ENCODE measurements at regions not wholly inside any gene's neighbourhood (a gene's known extent, or its start where the extent isn't known, plus 50 kb on each side); places are given as distances from the start of the nearest gene placed in this dataset.

- no peak overlapping the region for H3K4me3 Mint-ChIP-seq
- POLR2A ChIA-PET, result no interaction called here
- no peaks in the 10 kb centered on the region for H3K9me3 Mint-ChIP-seq
- CTCF ChIA-PET, result no interaction called here
- intact Hi-C loops (cut with micrococcal nuclease), result no loop called here
- ATAC-seq (ENCODE audit: low read depth), result no peak
- TF ChIP-seq CTCF (IDR thresholded peaks at IDR 0.05), result no peak
- DNase-seq, result no peak
- no peaks in the 10 kb centered on the region for H3K4me1 Mint-ChIP-seq
- no peaks in the 10 kb centered on the region for H3K36me3 Mint-ChIP-seq (ENCODE audit: low read depth)
- H3K27ac Mint-ChIP-seq, result no peak overlapping the region
- H3K27me3 Mint-ChIP-seq, result no peaks in the 10 kb centered on the region
Observed at GRCh38 chr1:58094221-58094620, 452.3 kb downstream of the OMA1 start.

DNA sequence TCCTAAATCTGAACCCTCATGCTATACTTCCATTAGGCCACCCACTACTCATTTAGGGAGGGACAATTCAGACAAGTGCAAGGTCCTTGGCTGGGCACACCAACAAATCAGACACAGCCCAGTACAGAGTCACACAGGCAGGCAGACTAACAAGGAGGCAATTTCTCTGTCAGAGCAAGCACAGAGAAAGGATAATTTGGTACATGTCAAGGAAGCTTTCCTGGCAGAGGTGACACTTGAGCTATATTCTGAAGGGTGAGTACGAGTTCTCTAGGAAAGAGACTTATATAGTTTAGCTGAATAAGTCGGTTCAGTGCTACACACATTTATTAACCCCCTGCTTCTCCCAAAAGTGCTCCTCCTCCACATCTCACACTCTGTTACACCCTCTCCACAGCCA, 455.9 kb downstream of the OMA1 start:
- no peaks in the 10 kb centered on the region for H3K9me3 Mint-ChIP-seq

DNA sequence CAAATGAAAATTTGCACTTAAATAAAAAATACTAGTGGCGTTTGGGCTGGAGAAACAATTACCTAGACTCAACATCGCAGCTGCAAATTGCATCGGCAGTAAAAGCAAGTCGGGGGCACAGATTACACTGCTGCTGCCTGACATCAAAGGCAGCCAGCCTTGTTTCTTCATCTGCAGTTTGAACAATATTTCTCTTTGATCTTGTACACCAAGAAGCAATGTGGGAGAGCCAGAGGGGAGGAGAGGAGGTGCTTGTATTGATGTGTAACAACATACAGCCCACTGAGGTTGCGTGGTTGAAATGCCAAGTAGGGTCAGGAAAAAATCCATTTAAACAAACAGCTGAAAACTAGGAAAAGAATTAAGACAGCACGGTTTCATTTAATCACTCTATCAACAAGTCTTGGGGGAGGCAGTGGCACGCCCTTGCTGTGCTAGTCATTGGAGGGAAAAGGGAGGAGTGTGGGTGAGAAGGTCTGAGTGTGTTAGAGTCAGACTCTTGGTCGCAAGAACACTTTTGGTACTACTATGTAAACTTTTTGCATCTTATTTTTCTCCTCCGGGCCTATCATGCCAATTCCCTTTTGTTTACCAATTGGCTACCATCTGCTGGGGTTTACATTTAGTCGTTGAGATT, 456.5 kb downstream of the OMA1 start:
- ChIA-PET POLR2A (no interaction called here), CTCF (no interaction called here)
- Mint-ChIP-seq H3K27me3 (peaks cover 8% of the 10 kb centered on the region), H3K36me3 (ENCODE audit: low read depth) (no peaks in the 10 kb centered on the region), H3K4me1 (no peaks in the 10 kb centered on the region), H3K4me3 (no peak overlapping the region), H3K9me3 (no peaks in the 10 kb centered on the region), H3K27ac (no peak overlapping the region)
- TF ChIP-seq CTCF (IDR thresholded peaks at IDR 0.05), result no peak
- intact Hi-C loops (cut with micrococcal nuclease), result no loop called here
- no peak for DNase-seq
- no peak for ATAC-seq (ENCODE audit: low read depth)

More for the DNA sequence above, 455.9 kb downstream of the OMA1 start:
- ATAC-seq (ENCODE audit: low read depth) (no peak), DNase-seq (no peak)
- Mint-ChIP-seq H3K27me3 (peaks cover 8% of the 10 kb centered on the region), H3K4me1 (no peaks in the 10 kb centered on the region), H3K4me3 (no peak overlapping the region), H3K36me3 (ENCODE audit: low read depth) (no peaks in the 10 kb centered on the region), H3K27ac (no peak overlapping the region)
- POLR2A ChIA-PET, result no interaction called here
- no peak for TF ChIP-seq CTCF (IDR thresholded peaks at IDR 0.05)
- intact Hi-C loops (cut with micrococcal nuclease), result no loop called here
- CTCF ChIA-PET, result no interaction called here

DNA sequence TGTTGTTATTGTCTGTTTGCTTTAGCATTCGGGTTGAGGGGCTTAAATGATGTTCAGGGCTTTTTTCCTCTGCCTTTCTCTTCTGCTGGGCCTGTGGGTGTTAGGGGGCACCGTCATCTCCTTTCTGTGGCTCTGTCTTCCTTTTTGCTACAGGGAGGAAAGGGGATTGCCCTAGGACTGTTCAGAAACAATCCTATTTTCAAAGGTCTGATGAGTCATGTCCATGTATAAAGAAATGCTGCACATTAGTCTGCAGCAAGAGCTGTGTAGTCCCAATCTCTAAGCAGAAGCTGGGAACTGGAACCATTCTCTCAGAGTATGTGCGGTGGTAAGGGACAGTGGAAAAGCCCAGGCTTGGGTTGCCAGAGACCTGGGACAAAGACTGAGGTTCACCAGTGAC, 462.3 kb downstream of the OMA1 start:
- no peaks in the 10 kb centered on the region for H3K36me3 Mint-ChIP-seq (ENCODE audit: low read depth)
- intact Hi-C loops (cut with micrococcal nuclease), result no loop called here
- ATAC-seq (ENCODE audit: low read depth) (no peak), DNase-seq (no peak)
- ChIA-PET CTCF (no interaction called here), POLR2A (no interaction called here)
- H3K9me3 Mint-ChIP-seq, result no peaks in the 10 kb centered on the region
- no peak for TF ChIP-seq CTCF (IDR thresholded peaks at IDR 0.05)
- no peak overlapping the region for H3K4me3 Mint-ChIP-seq
- H3K4me1 Mint-ChIP-seq, result no peaks in the 10 kb centered on the region
- peaks cover 8% of the 10 kb centered on the region for H3K27me3 Mint-ChIP-seq
- H3K27ac Mint-ChIP-seq, result no peak overlapping the region

DNA sequence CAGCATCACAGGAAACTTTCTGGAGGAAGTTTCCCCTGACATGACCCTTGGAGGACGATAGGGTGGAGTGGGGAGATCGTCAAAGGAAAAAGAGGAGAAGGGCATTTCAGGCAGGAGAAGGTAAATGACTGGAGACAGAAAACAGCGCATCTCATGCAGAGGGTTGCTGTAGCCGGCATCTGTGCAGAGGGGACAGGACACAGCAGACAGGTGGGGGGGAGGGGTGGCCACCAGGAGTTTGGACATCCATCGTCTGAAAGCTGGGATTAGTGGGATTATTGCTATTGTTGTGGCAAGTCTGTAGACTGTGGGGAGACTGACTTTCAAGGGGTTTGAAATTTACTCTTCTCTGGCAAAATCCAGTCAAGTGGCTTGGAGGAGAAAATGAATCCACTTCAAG, 463.9 kb downstream of the OMA1 start:
- no peak for TF ChIP-seq CTCF (IDR thresholded peaks at IDR 0.05)
- intact Hi-C loops (cut with micrococcal nuclease), result no loop called here
- ChIA-PET POLR2A (no interaction called here), CTCF (no interaction called here)
- Mint-ChIP-seq H3K27me3 (peaks cover 8% of the 10 kb centered on the region), H3K4me1 (no peaks in the 10 kb centered on the region), H3K36me3 (ENCODE audit: low read depth) (no peaks in the 10 kb centered on the region), H3K9me3 (no peaks in the 10 kb centered on the region), H3K4me3 (no peak overlapping the region), H3K27ac (no peak overlapping the region)
- no peak for DNase-seq
- ATAC-seq (ENCODE audit: low read depth), result no peak
